NCI-H2227 (cell line): ENCODE measurements at regions not wholly inside any gene's neighbourhood (a gene's known extent, or its start where the extent isn't known, plus 50 kb on each side); places are given as distances from the start of the nearest gene placed in this dataset.

ENCODE experiments used
- DNase-seq: peaks from one replicate; lab custom pipeline; 2025; ENCODE audit not compliant: unreplicated experiment; lab: John Stamatoyannopoulos, UW

DNA sequence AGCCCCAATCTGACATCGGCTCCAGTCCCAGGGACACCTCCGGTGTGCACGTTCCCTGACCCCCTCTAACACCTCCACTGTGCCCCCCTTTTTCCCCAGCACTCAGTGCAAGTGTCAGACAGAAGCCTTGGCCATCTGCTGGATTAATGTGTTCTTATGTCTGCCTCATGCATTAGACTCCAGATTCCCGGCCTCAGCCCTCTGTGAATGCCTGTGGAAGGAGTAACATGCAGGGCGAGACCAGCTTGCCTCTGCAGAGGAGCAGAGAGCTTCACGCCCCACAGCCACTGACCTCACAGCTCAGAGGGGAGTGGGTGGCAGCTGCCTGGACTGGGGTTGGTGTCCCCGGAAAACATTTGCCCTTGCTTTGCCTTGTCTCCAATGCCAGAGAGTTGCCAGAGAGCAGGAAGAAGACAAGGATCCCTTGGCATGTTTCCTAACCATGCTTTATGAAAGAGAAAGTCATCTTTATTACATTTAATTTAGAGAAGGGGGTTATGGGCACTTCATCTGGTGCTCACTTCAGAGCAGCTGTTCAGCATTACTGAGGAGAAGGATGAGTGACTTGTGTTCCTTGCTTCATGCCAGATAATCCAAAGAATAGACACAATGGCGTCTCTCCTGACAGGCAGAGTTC lies 91.6 kb upstream of the CXCL12 start:
- DNase-seq = no peak

DNA sequence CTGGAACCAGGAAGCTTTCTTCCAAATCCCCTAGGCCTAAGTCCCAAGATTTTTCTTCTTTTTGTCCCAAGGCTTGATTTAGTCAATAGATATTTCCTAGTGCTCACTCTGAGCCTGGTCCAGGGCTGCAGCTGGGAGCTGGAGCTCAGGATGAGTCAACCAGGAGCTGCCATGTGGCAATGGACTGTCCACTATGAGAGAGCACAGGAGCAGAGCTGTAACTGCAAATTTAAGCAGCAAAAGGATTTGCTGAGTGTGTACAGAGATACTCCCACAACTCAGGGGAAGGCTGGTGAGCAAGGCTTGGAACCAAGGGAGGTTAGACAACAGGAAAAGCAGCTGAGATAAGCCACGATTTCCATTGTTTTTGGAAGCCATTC lies 92.1 kb upstream of the CXCL12 start:
- no peak for DNase-seq

DNA sequence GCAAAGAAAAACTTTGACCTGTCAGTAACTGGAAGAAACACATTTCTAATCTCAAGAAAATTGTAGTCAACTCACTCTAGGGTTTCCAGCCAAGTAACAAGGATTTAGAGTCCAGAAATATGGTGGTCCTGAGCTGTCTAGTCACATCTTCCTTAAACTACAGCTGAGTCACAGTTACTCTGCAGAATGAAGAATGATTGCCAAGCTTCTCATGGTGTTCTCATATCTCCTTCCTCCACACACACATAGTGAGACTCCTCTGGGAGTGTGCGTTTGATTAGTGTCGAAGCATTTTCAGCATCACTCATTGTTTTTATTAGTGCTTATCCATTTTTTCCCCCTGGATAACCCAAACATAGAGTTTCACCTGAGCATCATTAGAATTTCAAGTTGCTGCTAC lies 93.1 kb upstream of the CXCL12 start:
- DNase-seq = no peak

DNA sequence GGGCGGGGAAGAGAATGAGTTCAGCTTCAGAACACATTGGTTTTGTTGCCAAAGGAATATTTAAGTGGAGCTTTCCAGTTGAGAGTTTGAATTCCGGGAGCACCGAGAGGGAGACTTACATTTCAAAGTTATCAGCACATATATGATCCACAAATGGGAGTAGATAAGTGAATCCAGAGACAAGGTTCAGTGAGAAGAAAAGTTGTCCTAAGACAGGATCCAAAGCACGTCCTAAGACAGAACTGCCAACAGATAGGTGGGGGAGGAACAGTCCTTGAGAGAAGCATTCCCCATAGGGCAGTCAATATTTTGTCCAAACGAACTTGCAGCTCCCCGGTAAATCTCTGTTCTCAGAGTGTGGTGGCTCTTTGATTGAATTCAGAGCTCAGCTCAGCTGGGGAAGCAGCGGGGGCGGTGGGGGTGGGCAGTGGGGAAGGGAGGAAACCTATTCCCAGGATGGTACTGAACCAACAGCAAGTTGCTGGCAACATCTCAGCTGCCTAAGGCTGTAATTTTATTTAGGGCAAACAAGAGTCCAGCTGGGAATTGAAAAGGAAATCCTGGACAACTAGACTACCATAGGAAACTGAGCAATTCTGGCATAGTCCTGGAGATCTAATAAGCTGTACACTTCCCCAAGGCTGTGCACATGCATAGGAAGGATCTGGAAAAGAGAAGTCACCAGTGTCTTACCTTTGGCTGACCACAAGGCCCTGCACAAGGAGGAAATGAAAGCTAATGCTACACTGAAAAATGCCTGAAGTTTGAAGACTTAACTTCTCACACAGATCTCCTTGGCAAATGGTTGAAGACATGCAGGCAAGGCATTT lies 94.2 kb upstream of the CXCL12 start:
- DNase-seq = no peak

DNA sequence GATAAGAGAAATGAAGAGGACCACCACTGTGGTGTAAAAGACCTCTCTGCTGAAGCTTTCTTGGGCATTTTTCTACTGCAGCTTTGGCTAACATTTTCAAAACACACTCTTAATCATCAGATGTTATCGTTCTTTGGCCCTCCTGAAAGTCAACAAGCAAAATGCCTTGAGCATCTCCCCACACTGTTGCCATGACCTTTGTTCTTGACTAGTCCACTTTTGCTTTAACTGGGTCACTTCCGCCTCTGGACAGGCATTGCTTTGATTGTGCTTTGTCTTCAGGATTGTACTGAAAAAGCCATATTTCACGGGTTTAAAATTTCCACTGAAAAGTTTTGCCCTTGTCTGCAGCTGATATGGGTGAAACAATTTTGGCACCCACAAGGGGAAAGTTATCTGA lies 107.8 kb upstream of the CXCL12 start:
- DNase-seq = no peak

DNA sequence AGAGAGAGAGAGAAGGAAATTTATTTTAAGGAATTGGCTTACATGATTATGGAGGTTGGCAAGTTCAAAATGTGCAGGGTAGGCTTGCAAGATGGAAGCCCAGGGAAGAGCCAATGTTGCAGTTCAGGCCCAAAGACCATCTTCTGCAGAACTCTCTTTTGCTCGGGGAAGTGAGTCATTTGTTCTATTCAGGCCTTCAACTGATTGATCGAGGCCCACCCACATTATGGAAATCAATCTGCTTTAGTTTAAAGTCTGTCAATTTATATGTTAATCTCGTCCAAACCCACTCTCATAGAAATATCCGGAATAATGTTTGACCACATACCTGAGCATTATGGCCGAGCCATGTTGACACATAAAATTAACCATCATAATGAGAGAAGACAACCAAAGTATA lies 113.3 kb upstream of the CXCL12 start:
- DNase-seq = no peak

DNA sequence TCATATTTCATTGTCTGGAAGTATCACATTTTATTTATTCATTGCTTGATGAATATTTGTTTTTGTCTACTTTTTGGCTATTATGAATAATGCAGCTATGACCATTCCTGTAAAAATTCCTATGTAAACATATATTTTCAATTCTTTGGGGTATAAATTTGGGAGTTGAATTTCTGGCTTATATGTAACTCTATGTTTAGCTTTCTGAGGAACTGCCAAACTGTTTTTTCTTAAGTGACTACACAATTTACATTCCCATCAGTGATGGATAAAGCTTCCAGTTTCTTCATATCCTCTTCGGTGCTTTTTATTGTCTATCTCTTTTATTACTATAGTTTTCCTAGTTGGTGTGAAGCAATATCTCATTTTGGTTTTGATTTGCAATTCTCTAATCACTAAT lies 115.6 kb upstream of the CXCL12 start:
- no peak for DNase-seq

DNA sequence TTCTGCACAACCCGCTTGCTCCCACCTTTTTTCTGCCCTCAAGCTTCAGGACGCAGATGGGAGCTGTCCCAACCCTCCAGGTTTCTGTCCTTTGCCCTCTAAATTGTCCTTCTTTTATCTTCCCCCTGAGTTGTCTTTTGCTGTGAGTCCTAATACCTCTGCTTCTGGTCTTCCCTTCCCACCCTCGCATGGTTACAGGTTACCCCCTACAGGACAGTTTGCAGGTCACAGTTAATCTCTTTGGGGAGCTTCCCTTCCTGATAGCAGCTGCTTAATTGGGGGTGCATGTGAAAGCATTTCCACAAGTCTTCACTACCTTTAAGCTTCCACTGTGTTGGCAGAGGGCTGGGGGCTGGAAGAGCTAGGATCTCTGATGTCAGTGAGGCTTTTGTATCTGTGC lies 121.5 kb upstream of the CXCL12 start:
- no peak for DNase-seq

DNA sequence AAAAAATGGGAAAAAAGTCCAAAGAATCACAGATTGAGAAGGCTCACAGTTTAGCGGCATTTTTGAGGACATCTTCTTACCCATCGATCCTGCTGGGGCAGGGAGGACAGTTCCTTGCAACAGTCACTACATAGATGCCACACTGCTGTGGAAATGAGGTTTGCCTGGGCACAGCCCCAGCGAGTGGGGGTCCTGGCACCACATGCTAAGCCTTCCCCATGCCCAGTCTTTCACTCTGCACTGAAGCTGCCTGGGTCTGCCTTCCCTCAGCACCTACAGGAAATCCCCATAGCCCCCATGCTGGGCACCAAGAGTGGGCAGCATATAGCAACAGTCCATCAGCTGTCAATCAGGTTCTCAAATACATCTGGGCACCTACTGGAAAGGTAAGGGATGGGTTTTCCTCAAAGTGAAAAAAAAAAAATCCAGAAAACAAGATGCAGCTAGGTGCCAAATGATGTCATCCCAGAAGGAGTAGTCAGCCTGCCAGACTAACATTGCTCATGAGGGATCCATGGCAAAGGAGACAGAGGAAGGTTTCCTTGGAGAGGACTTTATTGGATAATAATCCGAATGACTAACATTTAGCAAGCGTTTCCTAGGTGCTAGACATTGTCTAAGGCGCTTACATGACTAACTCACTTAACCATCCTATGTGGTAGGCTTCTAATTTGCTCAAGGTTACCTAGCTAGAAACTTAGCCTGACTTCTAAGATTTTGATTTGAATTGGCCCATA lies 125.7 kb upstream of the CXCL12 start:
- DNase-seq = no peak

DNA sequence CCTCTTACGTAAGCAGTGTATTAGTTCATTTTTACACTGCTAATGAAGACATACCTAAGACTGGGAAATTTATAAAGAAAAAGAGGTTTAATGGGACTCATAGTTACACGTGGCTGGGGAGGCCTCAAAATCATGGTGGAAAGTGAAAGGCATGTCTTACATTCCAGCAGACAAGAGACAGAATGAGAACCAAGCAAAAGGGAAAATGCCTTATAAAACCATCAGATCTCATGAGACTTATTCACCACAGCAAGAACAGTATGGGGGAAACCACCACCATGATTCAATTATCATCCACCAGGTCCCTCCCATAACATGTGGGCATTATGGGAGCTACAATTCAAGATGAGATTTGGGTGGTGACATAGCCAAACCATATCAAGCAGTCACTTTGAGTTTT lies 126.3 kb upstream of the CXCL12 start:
- DNase-seq = no peak

DNA sequence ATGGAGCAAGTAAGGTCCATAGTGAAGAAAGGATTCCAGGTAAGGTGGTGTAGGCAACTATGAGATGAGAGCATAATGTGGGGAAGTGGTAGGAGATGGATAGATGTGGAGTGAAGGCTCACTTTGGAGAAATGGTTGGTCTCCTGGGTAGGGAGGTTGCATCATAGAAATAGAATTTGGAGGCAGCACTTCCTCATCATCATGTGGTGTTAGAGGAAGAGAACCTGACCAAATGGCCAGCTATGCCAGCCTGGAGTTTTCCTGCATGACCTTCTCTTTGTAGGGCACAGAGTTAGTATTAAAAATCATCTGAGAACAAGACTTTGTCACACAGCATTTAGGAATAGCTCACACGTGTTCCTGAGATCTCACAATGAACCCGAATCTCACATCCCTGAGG lies 126.7 kb upstream of the CXCL12 start:
- DNase-seq = no peak

DNA sequence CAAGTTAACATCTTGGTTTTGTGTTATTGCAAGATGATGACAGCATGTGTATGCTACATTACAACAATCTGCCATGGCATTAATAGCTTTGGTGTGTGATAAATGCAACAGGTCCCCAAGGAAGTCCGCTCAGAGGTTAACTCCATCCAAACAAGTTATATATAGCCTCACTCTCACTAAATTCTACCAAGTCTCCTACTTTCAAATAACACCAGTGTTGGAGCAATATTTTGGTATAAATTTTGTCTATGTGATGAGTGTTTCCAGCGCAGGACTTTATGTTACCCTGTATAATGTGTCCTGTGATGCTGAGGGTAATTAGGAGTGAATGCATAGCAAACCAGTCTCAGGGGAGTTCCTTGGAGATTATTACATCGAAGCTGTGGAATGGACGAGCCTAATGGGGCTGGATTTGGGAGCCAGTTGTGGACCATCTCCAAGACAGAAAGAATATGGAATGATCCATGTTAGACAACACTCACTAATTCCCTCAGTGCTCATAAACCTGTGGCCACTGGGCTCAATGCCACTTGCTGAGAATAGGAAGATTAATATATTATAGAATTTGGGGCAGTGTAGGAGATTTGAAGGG lies 127.6 kb upstream of the CXCL12 start:
- no peak for DNase-seq

DNA sequence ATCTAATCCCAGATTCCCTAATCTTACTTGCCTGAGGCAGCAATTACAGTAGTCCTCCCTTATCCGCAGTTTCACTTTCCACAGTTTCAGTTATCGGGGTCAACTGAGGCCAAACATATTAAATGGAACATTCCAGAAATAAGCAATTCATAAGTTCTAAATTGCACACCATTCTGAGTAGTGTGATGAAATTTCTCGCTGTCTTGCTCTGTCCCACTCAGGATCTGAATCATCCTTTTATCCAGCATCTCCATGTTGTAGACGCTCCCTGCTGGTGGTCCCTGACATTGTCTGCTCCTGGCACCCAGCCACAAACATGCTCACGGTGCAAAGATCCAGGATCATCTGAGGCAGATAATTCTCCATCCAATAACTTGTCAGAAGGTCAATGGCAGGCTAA lies 128.7 kb upstream of the CXCL12 start:
- no peak for DNase-seq

DNA sequence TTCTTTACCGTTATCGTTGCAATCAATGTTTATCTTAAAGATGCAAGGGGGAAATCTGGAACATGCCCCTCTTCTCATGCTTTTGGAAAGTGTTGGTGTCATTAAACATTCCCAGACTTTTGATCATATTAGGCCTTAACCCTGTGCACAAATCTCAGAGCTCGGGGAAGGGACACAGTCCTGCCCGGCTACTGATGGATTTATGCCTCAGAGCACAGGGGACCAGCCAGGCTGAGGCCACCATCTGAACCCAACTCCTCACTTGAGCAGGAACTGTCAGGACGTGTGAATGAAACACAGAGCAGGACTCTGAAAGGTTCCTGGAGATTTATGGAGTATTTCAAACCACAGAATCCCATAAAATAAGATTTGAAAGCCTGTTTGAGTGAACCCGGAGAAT lies 132.0 kb upstream of the CXCL12 start:
- no peak for DNase-seq

DNA sequence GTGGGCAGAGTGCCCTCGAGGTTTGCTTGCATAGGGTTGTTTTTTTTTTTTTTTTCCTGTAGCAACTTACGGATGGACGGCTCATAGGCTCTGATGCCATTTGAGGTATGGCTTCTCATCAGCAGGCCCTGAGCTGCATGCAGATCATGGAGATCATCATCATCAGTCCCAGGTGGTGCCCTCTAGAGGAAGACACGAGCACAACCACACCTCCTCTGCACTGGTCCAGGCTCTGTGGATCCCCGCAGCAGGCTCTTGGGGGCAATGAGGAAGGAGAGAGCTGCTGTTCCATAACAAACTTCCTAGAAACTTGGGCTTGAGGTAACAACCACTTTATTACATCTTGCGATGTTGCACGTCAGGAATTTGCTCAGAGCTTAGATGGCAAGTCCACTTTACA lies 132.7 kb upstream of the CXCL12 start:
- no peak for DNase-seq

DNA sequence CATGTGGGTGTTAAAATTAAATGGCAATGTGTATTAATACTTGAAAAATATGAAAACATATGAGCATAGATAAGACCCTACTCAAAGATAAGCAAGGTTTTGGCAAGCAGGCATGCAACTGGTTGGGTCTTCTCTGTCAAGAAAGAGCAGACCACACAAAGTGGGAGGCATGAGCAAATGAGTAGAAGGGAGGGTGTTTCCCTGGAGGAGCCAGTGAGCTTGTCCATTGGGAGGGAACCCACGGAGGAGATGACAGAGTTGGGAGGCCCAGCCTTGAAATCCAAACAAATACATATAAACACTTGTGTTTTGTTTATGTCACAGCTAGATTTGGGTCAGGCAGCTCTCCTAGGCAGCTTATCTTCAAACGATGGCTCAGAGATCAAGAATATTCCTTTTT lies 134.5 kb upstream of the CXCL12 start:
- DNase-seq = no peak

DNA sequence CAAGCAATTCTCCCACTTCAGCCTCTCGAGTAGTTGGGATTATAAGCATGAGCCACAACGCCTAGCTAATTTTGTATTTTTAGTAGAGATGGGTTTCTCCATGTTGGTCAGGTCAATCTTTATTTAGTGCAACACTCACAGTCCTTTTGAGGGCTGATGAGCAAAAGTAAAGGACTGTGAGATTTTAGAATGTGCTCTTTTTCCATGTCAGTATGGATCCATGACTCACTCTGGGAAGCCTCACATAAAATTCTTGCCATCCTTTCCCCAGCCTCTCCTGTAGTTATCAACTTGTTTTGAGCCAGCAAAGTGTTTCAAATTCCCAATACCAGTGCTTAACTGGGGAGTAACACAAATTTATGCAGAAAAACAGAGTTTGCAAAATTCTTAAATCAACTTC lies 135.8 kb upstream of the CXCL12 start:
- no peak for DNase-seq

DNA sequence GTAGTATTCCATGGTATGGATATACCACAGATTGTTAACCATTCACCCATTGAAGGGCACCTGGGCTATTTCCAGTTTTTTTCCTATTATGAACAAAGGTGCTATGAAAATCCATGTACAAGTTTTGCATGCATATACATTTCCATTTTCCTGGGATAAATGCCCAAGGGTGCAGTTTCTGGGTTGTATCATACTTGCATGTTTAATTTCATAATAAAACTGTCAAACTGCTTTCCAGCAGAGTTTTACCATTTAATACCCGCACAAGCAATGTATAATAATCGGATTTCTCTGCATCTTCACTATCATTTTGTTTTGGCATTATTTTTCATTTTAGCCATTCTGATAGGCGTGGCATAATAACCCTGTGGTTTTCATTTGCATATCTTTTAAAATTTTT lies 154.3 kb upstream of the CXCL12 start:
- DNase-seq = no peak

DNA sequence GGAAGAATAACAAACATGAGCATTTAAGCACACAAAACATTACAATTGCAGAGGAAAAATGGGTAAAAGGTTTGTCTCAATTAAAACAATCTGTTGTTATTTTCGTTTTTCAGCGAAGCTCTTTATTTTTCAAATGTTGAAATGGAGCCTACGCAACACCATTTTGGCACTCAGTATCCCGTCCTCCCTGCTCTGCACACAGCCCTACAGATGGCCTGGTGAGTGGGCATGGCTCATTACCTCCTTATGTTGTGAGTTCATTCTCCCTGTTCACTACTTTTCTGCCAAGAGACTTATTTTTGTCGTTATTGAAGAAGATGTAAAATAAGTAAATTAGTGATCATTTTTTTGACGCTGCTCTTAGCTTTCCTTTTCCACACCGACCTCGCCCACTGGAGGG lies 167.8 kb upstream of the CXCL12 start:
- no peak for DNase-seq

DNA sequence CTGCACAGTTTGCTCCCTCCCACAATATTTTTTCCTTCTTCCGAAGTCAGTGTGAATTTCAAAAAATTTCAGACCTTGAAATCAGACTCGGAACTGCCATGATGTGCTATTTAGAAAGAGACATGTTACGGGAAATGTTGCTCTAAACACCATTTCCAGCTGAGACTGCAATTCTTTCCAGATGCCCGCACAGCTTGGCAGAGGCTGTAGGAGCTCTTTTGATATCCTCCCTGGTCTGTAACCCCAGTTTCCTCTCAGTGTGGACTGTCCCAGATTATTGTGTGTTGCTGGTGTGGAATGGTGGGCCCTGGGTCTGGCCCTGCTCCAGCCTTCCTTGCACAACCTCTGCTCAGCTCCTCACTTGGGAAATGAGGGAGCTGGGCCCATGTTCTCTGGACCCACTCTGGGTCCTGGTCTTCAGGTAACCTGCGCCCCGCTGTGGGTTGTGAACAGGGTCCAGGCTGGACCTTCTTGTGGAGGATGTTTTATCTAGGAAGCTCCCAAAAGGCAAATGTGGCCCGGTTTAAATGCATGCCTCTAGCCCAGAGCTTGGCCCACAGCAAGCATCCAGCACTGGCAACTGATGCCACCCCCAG lies 172.8 kb upstream of the CXCL12 start:
- DNase-seq = no peak

DNA sequence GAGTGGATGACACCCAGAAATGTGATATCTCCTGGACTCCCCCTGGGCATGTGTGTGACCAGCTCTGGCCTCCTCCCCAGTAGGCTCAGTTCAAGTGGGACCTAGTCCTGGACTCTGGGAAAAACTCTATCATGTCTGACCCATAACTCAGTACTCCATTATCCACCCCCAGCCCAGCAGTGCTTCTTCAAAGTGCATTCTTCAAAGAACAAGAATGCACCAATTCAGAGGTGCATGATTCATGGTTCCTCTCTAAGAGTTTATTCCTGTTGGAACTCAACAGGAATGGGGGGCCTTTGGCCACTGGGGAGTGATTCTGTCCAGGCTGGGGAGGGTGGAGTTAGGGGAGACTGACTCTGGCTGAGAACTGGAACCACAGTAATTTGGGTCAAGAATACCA lies 173.6 kb upstream of the CXCL12 start:
- no peak for DNase-seq

DNA sequence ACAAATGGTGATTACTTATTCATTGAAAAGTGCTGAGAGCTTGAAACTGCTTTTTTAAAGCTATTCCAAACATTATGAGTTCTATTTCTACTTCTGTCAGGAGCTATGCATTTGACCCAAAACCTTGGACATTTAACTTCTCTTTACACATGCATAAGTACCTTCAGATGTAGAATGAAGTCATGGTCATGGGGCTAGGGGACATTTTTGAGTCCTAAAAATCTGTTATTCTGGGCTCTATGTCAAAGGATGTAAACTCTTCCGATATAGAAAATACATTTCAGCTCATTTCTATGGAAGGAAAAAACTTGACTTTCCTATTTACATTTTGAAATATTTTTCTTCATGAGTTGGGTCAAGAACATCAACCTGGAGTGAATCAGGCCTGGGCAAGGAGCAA lies 179.5 kb upstream of the CXCL12 start:
- DNase-seq = no peak
